Astrocyte (in vitro differentiated cells and primary cell): ENCODE measurements at regions not wholly inside any gene's neighbourhood (a gene's known extent, or its start where the extent isn't known, plus 50 kb on each side); places are given as distances from the start of the nearest gene placed in this dataset.

Experiments used
- CTCF ChIP-seq: IDR thresholded peaks from 2 replicates; pipeline ENCODE4 v1.5.1; 2011; ENCODE audit warnings: low read depth, mild to moderate bottlenecking, inconsistent platforms, low read length, moderate library complexity; ENCODE audit not compliant: insufficient read depth
- EZH2 ChIP-seq: IDR thresholded peaks from 2 replicates; pipeline ENCODE4 v1.6.1; 2012; ENCODE audit warnings: mild to moderate bottlenecking, low read length, inconsistent platforms; ENCODE audit not compliant: insufficient read depth

DNA sequence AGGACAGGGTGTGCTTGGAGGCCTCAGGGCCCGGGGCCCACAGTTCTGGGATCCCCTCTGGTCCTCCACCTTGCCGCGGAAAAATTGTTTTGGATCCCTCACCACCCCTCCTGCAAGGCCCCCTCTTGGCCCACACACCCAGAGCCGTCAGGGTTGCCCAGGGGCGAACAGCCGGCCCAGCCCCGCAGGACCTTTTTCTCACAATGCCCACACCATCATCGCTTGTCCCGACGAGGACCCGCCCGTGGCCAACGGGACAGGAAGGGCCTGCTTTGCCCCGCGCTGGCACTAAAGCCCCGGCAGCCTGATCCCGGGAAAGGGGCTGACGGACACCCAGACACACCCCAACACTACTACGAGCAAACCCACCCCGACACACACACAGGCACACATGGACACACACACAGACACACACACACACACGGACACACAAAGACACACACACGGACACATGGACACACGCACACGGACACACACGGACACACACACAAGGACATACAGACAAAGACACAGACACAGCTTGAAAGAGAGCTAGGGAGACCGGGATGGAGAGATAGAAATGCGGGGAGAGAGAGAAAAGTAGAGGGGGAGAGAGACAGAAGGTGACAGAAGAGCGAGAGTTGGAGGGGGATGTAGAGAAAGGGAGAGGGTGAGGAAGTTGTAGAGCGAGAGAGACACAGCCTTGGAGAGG lies 1493.5 kb upstream of the DEFB115 start:
- TF ChIP-seq CTCF (no peak), EZH2 (no peak)
